Uterus (tissue), 2 donors: ENCODE measurements at regions not wholly inside any gene's neighbourhood (a gene's known extent, or its start where the extent isn't known, plus 50 kb on each side); places are given as distances from the start of the nearest gene placed in this dataset.

Experiments used
- CTCF ChIP-seq, 4 experiments: fragments of 200-600 bp in 2 of 4; fragments of 450-650 bp in 2 of 4; sonication (generic) in 2 of 4; IDR thresholded peaks; one replicate each; pipeline ENCODE4 v1.5.1; 2016 to 2019; ENCODE audit warnings: antibody characterized with exemption in 4 of 4, mild to moderate bottlenecking in 2 of 4, moderate library complexity in 1 of 4
- POLR2A ChIP-seq, 2 donors: fragments of 450-650 bp; IDR thresholded peaks; one replicate each; pipeline ENCODE4 v1.6.1; 2016; ENCODE audit warnings: antibody characterized with exemption in 2 of 2, mild to moderate bottlenecking in 1 of 2, moderate library complexity in 1 of 2

GRCh38 chr14:86094512-86094911 lies 564.6 kb downstream of the FLRT2 start:
- TF ChIP-seq CTCF (IDR thresholded peaks at IDR 0.05) (no peak), POLR2A (IDR thresholded peaks at IDR 0.05) (no peak)
